DOHH2 (cell line): ENCODE measurements at regions not wholly inside any gene's neighbourhood (a gene's known extent, or its start where the extent isn't known, plus 50 kb on each side); places are given as distances from the start of the nearest gene placed in this dataset.

Source experiments
- H3F3A ChIP-seq: fragments of 200-600 bp; sonication (generic), shearing (Covaris generic); 2 replicates; pipeline ENCODE4 v1.6.0; 2016; ENCODE audit warnings: antibody characterized with exemption, mild to moderate bottlenecking; ENCODE audit not compliant: control insufficient read depth, insufficient read depth
- H3K27ac ChIP-seq: fragments of 200-600 bp; sonication (generic); 2 replicates; pipeline ENCODE4 v1.5.1; 2014; ENCODE audit warnings: low read depth, mild to moderate bottlenecking, low read length, moderate library complexity
- H3K27me3 ChIP-seq: fragments of 200-600 bp; sonication (generic); 2 replicates; pipeline ENCODE4 v1.6.1; 2014; ENCODE audit warnings: mild to moderate bottlenecking, low read length, mixed read lengths; ENCODE audit not compliant: control insufficient read depth
- H3K36me3 ChIP-seq: fragments of 200-600 bp; sonication (generic); 2 replicates; pipeline ENCODE4 v1.6.1; 2014; ENCODE audit warnings: mild to moderate bottlenecking, low read length, moderate library complexity, mixed read lengths; ENCODE audit not compliant: control insufficient read depth
- H3K4me1 ChIP-seq: fragments of 200-600 bp; sonication (generic); 2 replicates; pipeline ENCODE4 v1.6.1; 2014; ENCODE audit warnings: mild to moderate bottlenecking, low read length, mixed read lengths; ENCODE audit not compliant: control insufficient read depth
- H3K4me2 ChIP-seq: fragments of 200-600 bp; sonication (generic); 2 replicates; pipeline ENCODE4 v1.6.0; 2014; ENCODE audit warnings: mild to moderate bottlenecking, low read length, moderate library complexity
- H3K4me3 ChIP-seq: fragments of 200-600 bp; sonication (generic); 2 replicates; pipeline ENCODE4 v1.5.1; 2014; ENCODE audit warnings: mild to moderate bottlenecking, low read length, mixed read lengths
- H3K79me2 ChIP-seq: fragments of 200-600 bp; sonication (generic); 2 replicates; pipeline ENCODE4 v1.6.1; 2014; ENCODE audit warnings: mild to moderate bottlenecking, low read length, mixed read lengths; ENCODE audit not compliant: control insufficient read depth
- H3K9me2 ChIP-seq: fragments of 200-600 bp; sonication (generic); replicated peaks from 2 replicates; pipeline ENCODE4 v1.6.1; 2014; ENCODE audit warnings: mild to moderate bottlenecking, low read length, mixed read lengths; ENCODE audit not compliant: control insufficient read depth
- H3K9me3 ChIP-seq: fragments of 200-600 bp; sonication (generic); 2 replicates; pipeline ENCODE4 v1.6.1; 2014; ENCODE audit warnings: antibody characterized with exemption, low read length, mixed read lengths; ENCODE audit not compliant: control insufficient read depth, insufficient read depth
- H4K20me1 ChIP-seq: fragments of 200-600 bp; sonication (generic); 2 replicates; pipeline ENCODE4 v1.6.0; 2014; ENCODE audit warnings: low read depth, mild to moderate bottlenecking, antibody characterized with exemption, low read length, moderate library complexity; ENCODE audit not compliant: control insufficient read depth, insufficient read depth
- CTCF ChIP-seq: fragments of 200-600 bp; sonication (generic); IDR thresholded peaks from one replicate; pipeline ENCODE4 v1.5.1; 2014; ENCODE audit warnings: antibody characterized with exemption, mild to moderate bottlenecking, low read depth, low read length; ENCODE audit not compliant: poor library complexity, severe bottlenecking
- EZH2phosphoT487 ChIP-seq: fragments of 200-600 bp; sonication (generic); IDR thresholded peaks from 2 replicates; pipeline ENCODE4 v1.6.1; 2017; ENCODE audit warnings: borderline replicate concordance, mild to moderate bottlenecking, antibody characterized with exemption, low read length, moderate library complexity, mixed read lengths

- Histone ChIP-seq H4K20me1 (no peaks in the 10 kb centered on the region), H3F3A (no peaks in the 10 kb centered on the region), H3K4me1 (no peaks in the 10 kb centered on the region), H3K4me3 (no peak overlapping the region), H3K27ac (no peak overlapping the region), H3K4me2 (no peak overlapping the region), H3K9me3 (no peaks in the 10 kb centered on the region), H3K9me2 (no peaks in the 10 kb centered on the region), H3K36me3 (no peaks in the 10 kb centered on the region), H3K79me2 (no peaks in the 10 kb centered on the region), H3K27me3 (no peaks in the 10 kb centered on the region)
- no peak for TF ChIP-seq EZH2phosphoT487
- TF ChIP-seq CTCF = no peak
Observed at GRCh38 chr19:29096896-29097295, 116.1 kb downstream of the UQCRFS1 start.

GRCh38 chr19:29093553-29093908 is 119.4 kb downstream of the UQCRFS1 start:
- Histone ChIP-seq H3K27me3 (no peaks in the 10 kb centered on the region), H3F3A (no peaks in the 10 kb centered on the region), H3K79me2 (no peaks in the 10 kb centered on the region), H3K9me2 (no peaks in the 10 kb centered on the region), H4K20me1 (no peaks in the 10 kb centered on the region), H3K4me3 (no peak overlapping the region), H3K27ac (no peak overlapping the region), H3K9me3 (no peaks in the 10 kb centered on the region), H3K36me3 (no peaks in the 10 kb centered on the region), H3K4me2 (no peak overlapping the region), H3K4me1 (no peaks in the 10 kb centered on the region)
- no peak for TF ChIP-seq EZH2phosphoT487
- TF ChIP-seq CTCF = no peak

DNA sequence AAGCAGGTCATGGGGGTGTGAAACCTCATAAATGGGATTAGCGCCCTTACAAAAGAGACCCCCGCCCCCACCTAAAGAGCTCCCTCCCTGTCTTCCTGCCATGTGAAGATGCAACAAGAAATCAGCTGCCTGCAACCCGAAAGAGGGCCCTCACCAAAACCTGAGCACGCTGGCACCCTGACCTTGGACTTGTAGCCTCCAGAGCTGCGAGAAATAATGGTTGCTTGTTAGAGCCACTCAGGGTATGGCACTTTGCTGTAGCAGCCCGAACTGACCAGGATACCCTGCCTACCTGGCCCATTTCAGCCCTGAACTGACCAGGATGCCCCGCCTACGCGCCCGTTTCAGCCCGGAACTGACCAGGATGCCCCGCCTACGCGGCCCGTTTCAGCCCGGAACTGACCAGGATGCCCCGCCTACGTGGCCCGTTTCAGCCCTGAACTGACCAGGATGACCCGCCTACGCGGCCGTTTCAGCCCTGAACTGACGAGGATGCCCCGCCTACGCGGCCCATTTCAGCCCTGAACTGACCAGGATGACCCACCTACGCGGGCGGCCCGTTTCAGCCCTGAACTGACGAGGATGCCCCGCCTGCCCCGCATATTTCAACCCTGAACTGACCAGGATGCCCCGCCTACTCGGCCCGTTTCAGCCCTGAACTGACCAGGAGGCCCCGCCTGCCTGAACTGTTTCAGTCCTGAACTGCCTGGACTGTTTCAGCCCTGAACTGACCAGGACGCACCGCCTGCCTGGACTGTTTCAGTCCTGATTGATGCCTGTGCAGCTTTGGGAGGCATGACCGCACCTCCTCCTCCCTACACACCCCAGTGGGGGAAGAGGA is 120.0 kb downstream of the UQCRFS1 start:
- H3K27ac ChIP-seq = no peak overlapping the region
- H3K4me3 ChIP-seq = no peak overlapping the region
- H4K20me1 ChIP-seq = no peaks in the 10 kb centered on the region
- no peak overlapping the region for H3K4me2 ChIP-seq
- H3K36me3 ChIP-seq = no peaks in the 10 kb centered on the region
- no peaks in the 10 kb centered on the region for H3K27me3 ChIP-seq
- no peaks in the 10 kb centered on the region for H3F3A ChIP-seq
- H3K4me1 ChIP-seq = no peaks in the 10 kb centered on the region
- no peaks in the 10 kb centered on the region for H3K79me2 ChIP-seq
- no peaks in the 10 kb centered on the region for H3K9me3 ChIP-seq
- H3K9me2 ChIP-seq = no peaks in the 10 kb centered on the region
- TF ChIP-seq CTCF (no peak), EZH2phosphoT487 (no peak)
